ENCODE measurements at regions not wholly inside any gene's neighbourhood (a gene's known extent, or its start where the extent isn't known, plus 50 kb on each side); places are given as distances from the start of the nearest gene placed in this dataset.

DNA sequence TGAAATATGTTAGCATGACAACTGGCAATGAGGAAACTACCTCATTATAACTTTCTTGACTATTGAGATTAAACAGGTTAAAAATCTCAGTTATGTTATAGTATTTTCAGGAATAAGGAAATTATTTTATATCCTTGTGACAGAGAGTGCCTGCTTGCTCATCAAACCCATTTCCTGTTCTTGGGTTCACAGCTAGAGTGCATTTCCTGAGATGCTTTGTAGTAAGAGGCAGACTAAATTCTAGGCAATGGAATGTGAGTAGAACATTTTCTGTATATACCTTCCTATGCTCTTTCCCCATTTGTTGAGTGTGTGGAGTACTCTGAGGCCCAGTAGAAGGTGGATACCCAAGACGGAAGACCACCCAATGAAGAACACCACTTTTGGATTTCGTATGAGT, 96.9 kb upstream of the CASK start:
- no peaks in the 10 kb centered on the region for H3K9me3 Mint-ChIP-seq (ENCODE audit: unreplicated experiment)
- peaks cover 1% of the 10 kb centered on the region for H3K27me3 Mint-ChIP-seq (ENCODE audit: unreplicated experiment)
- no peak overlapping the region for H3K27ac Mint-ChIP-seq (ENCODE audit: unreplicated experiment)
- no peak for DNase-seq
- TF ChIP-seq CTCF (IDR thresholded peaks at IDR 0.05; ENCODE audit: partially characterized antibody, unreplicated experiment), result no peak
- no peaks in the 10 kb centered on the region for H3K4me1 Mint-ChIP-seq (ENCODE audit: low read depth, unreplicated experiment)
- no peaks in the 10 kb centered on the region for H3K36me3 Mint-ChIP-seq (ENCODE audit: unreplicated experiment)
- H3K4me3 Mint-ChIP-seq (ENCODE audit: unreplicated experiment), result no peak overlapping the region

DNA sequence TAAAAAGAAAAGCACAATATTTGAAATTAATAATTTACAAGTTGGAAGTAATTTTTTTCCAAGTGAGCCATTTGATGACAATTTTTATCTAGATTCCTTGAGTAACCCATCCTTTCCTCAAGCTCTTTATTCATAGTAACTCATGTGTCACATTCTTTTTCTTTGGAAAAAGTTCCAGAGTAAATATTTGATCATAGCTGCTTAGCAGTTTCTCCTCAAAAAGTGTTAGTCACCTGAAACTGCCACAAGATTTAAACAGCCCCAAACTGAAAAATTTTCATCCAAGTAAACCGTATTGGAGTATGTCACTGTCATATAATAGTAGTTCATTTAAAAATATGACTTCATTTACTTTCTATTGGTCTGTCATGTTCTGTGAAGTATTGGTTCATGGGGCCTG, 94.6 kb upstream of the CASK start:
- no peaks in the 10 kb centered on the region for H3K9me3 Mint-ChIP-seq (ENCODE audit: unreplicated experiment)
- no peak overlapping the region for H3K27ac Mint-ChIP-seq (ENCODE audit: unreplicated experiment)
- H3K4me1 Mint-ChIP-seq (ENCODE audit: low read depth, unreplicated experiment), result no peaks in the 10 kb centered on the region
- no peak for DNase-seq
- no peaks in the 10 kb centered on the region for H3K36me3 Mint-ChIP-seq (ENCODE audit: unreplicated experiment)
- H3K4me3 Mint-ChIP-seq (ENCODE audit: unreplicated experiment), result no peak overlapping the region
- no peak for TF ChIP-seq CTCF (IDR thresholded peaks at IDR 0.05; ENCODE audit: partially characterized antibody, unreplicated experiment)
- H3K27me3 Mint-ChIP-seq (ENCODE audit: unreplicated experiment), result no peaks in the 10 kb centered on the region

DNA sequence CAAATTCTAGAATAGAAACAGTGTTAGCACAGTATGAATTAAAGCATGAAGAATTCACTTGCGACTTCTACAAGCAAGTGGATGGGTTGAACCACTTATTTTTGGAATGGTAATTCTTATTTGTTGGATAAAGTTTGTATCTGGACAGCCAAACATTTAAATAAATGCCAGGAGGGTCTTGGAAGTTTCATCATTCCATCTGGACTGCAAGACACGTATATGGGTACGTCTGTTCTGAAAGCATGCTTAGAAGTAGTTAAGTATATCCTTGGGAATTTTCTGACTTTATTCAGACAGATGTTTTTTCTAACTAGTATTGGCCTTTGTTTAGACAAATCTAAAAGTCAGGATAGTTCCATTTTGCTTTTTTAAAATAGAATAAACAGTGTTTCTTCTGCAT, 77.5 kb upstream of the CASK start:
- no peak overlapping the region for H3K27ac Mint-ChIP-seq (ENCODE audit: unreplicated experiment)
- no peak overlapping the region for H3K4me3 Mint-ChIP-seq (ENCODE audit: unreplicated experiment)
- no peaks in the 10 kb centered on the region for H3K27me3 Mint-ChIP-seq (ENCODE audit: unreplicated experiment)
- TF ChIP-seq CTCF (IDR thresholded peaks at IDR 0.05; ENCODE audit: partially characterized antibody, unreplicated experiment), result no peak
- no peaks in the 10 kb centered on the region for H3K36me3 Mint-ChIP-seq (ENCODE audit: unreplicated experiment)
- H3K9me3 Mint-ChIP-seq (ENCODE audit: unreplicated experiment), result no peaks in the 10 kb centered on the region
- no peak for DNase-seq
- no peaks in the 10 kb centered on the region for H3K4me1 Mint-ChIP-seq (ENCODE audit: low read depth, unreplicated experiment)

GRCh38 chrX:41984628-41985027, 61.3 kb upstream of the CASK start:
- Mint-ChIP-seq H3K4me3 (ENCODE audit: unreplicated experiment) (no peak overlapping the region), H3K9me3 (ENCODE audit: unreplicated experiment) (no peaks in the 10 kb centered on the region), H3K27ac (ENCODE audit: unreplicated experiment) (no peak overlapping the region), H3K27me3 (ENCODE audit: unreplicated experiment) (no peaks in the 10 kb centered on the region), H3K4me1 (ENCODE audit: low read depth, unreplicated experiment) (no peaks in the 10 kb centered on the region), H3K36me3 (ENCODE audit: unreplicated experiment) (no peaks in the 10 kb centered on the region)
- DNase-seq, result no peak
- TF ChIP-seq CTCF (IDR thresholded peaks at IDR 0.05; ENCODE audit: partially characterized antibody, unreplicated experiment), result no peak

GRCh38 chrX:41982953-41983352, 59.6 kb upstream of the CASK start:
- H3K4me3 Mint-ChIP-seq (ENCODE audit: unreplicated experiment), result no peak overlapping the region
- no peak overlapping the region for H3K27ac Mint-ChIP-seq (ENCODE audit: unreplicated experiment)
- no peak for TF ChIP-seq CTCF (IDR thresholded peaks at IDR 0.05; ENCODE audit: partially characterized antibody, unreplicated experiment)
- H3K27me3 Mint-ChIP-seq (ENCODE audit: unreplicated experiment), result no peaks in the 10 kb centered on the region
- DNase-seq, result no peak
- H3K9me3 Mint-ChIP-seq (ENCODE audit: unreplicated experiment), result no peaks in the 10 kb centered on the region
- H3K36me3 Mint-ChIP-seq (ENCODE audit: unreplicated experiment), result no peaks in the 10 kb centered on the region
- no peaks in the 10 kb centered on the region for H3K4me1 Mint-ChIP-seq (ENCODE audit: low read depth, unreplicated experiment)
